ENCODE measurements at regions not wholly inside any gene's neighbourhood (a gene's known extent, or its start where the extent isn't known, plus 50 kb on each side); places are given as distances from the start of the nearest gene placed in this dataset.
A peak's percentile ranks its signal among the peaks of the same experiment; 100 is the strongest.

GRCh38 chr5:167918184-167918812 lies 373.1 kb upstream of the WWC1 start:
- no peak for ATAC-seq (ENCODE audit: low FRiP score)
- 75% methylated on average over 11 of the region's 11 CpGs for WGBS, 2 donors
- H3K4me1 ChIP-seq (ENCODE audit: control insufficient read depth in 1 of 2, insufficient read depth in 2 of 2, low read length in 2 of 2), result no peaks in the 10 kb centered on the region
- H3K36me3 ChIP-seq (ENCODE audit: control insufficient read depth in 1 of 2, insufficient read depth in 2 of 2, low read length in 1 of 2), result no peaks in the 10 kb centered on the region
- no peak overlapping the region for H3K27ac ChIP-seq (ENCODE audit: low read depth in 1 of 2, low read length in 2 of 2)
- H3K9me3 ChIP-seq (ENCODE audit: control insufficient read depth, low read length), result peaks cover 5% of the 10 kb centered on the region
- no peak for DNase-seq
- intact Hi-C loops (cut with DNase I), result no loop called here
- H3K4me3 ChIP-seq (ENCODE audit: low read length in 2 of 2), result no peak overlapping the region
- H3K27me3 ChIP-seq (ENCODE audit: control insufficient read depth in 1 of 2, insufficient read depth in 2 of 2, low read length in 1 of 2), result no peaks in the 10 kb centered on the region

- no peak for ATAC-seq (ENCODE audit: low FRiP score)
- 71% methylated on average over 11 of the region's 11 CpGs for WGBS, 2 donors
- intact Hi-C loops (cut with DNase I), result no loop called here
- Histone ChIP-seq H3K27me3 (ENCODE audit: control insufficient read depth in 1 of 2, insufficient read depth in 2 of 2, low read length in 1 of 2) (no peaks in the 10 kb centered on the region), H3K4me3 (ENCODE audit: low read length in 2 of 2) (no peak overlapping the region), H3K27ac (ENCODE audit: low read depth in 1 of 2, low read length in 2 of 2) (no peak overlapping the region), H3K36me3 (ENCODE audit: control insufficient read depth in 1 of 2, insufficient read depth in 2 of 2, low read length in 1 of 2) (no peaks in the 10 kb centered on the region), H3K4me1 (ENCODE audit: control insufficient read depth in 1 of 2, insufficient read depth in 2 of 2, low read length in 2 of 2) (no peaks in the 10 kb centered on the region), H3K9me3 (ENCODE audit: control insufficient read depth, low read length) (peaks cover 5% of the 10 kb centered on the region)
- no peak for DNase-seq
Measured at GRCh38 chr5:167918813-167919483, 372.5 kb upstream of the WWC1 start.

- 86 to 88% methylated on average over 2 of the region's 2 CpGs for WGBS, 2 donors
- H3K36me3 ChIP-seq (ENCODE audit: control insufficient read depth in 1 of 2, insufficient read depth in 2 of 2, low read length in 1 of 2), result no peaks in the 10 kb centered on the region
- no peak overlapping the region for H3K27ac ChIP-seq (ENCODE audit: low read depth in 1 of 2, low read length in 2 of 2)
- H3K9me3 ChIP-seq (ENCODE audit: control insufficient read depth, low read length), result peaks cover 2% of the 10 kb centered on the region
- ATAC-seq (ENCODE audit: low FRiP score) (no peak), DNase-seq (no peak)
- H3K4me3 ChIP-seq (ENCODE audit: low read length in 2 of 2), result no peak overlapping the region
- intact Hi-C loops (cut with DNase I), result no loop called here
- no peaks in the 10 kb centered on the region for H3K27me3 ChIP-seq (ENCODE audit: control insufficient read depth in 1 of 2, insufficient read depth in 2 of 2, low read length in 1 of 2)
- H3K4me1 ChIP-seq (ENCODE audit: control insufficient read depth in 1 of 2, insufficient read depth in 2 of 2, low read length in 2 of 2), result no peaks in the 10 kb centered on the region
Measured at GRCh38 chr5:167920589-167920988, 370.9 kb upstream of the WWC1 start.

GRCh38 chr5:167921796-167922195 lies 369.6 kb upstream of the WWC1 start:
- no peaks in the 10 kb centered on the region for H3K36me3 ChIP-seq (ENCODE audit: control insufficient read depth in 1 of 2, insufficient read depth in 2 of 2, low read length in 1 of 2)
- no peak for DNase-seq
- intact Hi-C loops (cut with DNase I), result no loop called here

GRCh38 chr5:167923396-167923795 lies 368.0 kb upstream of the WWC1 start:
- Histone ChIP-seq H3K4me3 (ENCODE audit: low read length in 2 of 2) (no peak overlapping the region), H3K4me1 (ENCODE audit: control insufficient read depth in 1 of 2, insufficient read depth in 2 of 2, low read length in 2 of 2) (no peaks in the 10 kb centered on the region), H3K27ac (ENCODE audit: low read depth in 1 of 2, low read length in 2 of 2) (no peak overlapping the region), H3K27me3 (ENCODE audit: control insufficient read depth in 1 of 2, insufficient read depth in 2 of 2, low read length in 1 of 2) (no peaks in the 10 kb centered on the region), H3K9me3 (ENCODE audit: control insufficient read depth, low read length) (peaks cover 5% of the 10 kb centered on the region), H3K36me3 (ENCODE audit: control insufficient read depth in 1 of 2, insufficient read depth in 2 of 2, low read length in 1 of 2) (no peaks in the 10 kb centered on the region)
- intact Hi-C loops (cut with DNase I), result no loop called here
- ATAC-seq (ENCODE audit: low FRiP score) (no peak), DNase-seq (no peak)
- 89 to 90% methylated on average over 4 of the region's 4 CpGs for WGBS, 2 donors

More at GRCh38 chr5:167921796-167922195, 369.6 kb upstream of the WWC1 start:
- H3K27ac ChIP-seq (ENCODE audit: low read depth in 1 of 2, low read length in 2 of 2), result no peak overlapping the region
- ATAC-seq (ENCODE audit: low FRiP score), result no peak
- no peaks in the 10 kb centered on the region for H3K4me1 ChIP-seq (ENCODE audit: control insufficient read depth in 1 of 2, insufficient read depth in 2 of 2, low read length in 2 of 2)
- H3K4me3 ChIP-seq (ENCODE audit: low read length in 2 of 2), result no peak overlapping the region
- peaks cover 2% of the 10 kb centered on the region for H3K9me3 ChIP-seq (ENCODE audit: control insufficient read depth, low read length)
- H3K27me3 ChIP-seq (ENCODE audit: control insufficient read depth in 1 of 2, insufficient read depth in 2 of 2, low read length in 1 of 2), result no peaks in the 10 kb centered on the region

- no peaks in the 10 kb centered on the region for H3K27me3 ChIP-seq (ENCODE audit: control insufficient read depth in 1 of 2, insufficient read depth in 2 of 2, low read length in 1 of 2)
- no peaks in the 10 kb centered on the region for H3K4me1 ChIP-seq (ENCODE audit: control insufficient read depth in 1 of 2, insufficient read depth in 2 of 2, low read length in 2 of 2)
- no peaks in the 10 kb centered on the region for H3K36me3 ChIP-seq (ENCODE audit: control insufficient read depth in 1 of 2, insufficient read depth in 2 of 2, low read length in 1 of 2)
- WGBS, 2 donors, result 73 to 85% methylated on average over 3 of the region's 3 CpGs
- no peak overlapping the region for H3K4me3 ChIP-seq (ENCODE audit: low read length in 2 of 2)
- H3K27ac ChIP-seq (ENCODE audit: low read depth in 1 of 2, low read length in 2 of 2), result no peak overlapping the region
- DNase-seq, result no peak
- intact Hi-C loops (cut with DNase I), result no loop called here
- peaks cover 4% of the 10 kb centered on the region for H3K9me3 ChIP-seq (ENCODE audit: control insufficient read depth, low read length)
- ATAC-seq (ENCODE audit: low FRiP score), result no peak
Measured at GRCh38 chr5:167929841-167930240, 361.6 kb upstream of the WWC1 start.

GRCh38 chr5:167934551-167934971 lies 356.9 kb upstream of the WWC1 start:
- peaks cover 1% of the 10 kb centered on the region for H3K9me3 ChIP-seq (ENCODE audit: control insufficient read depth, low read length)
- no peaks in the 10 kb centered on the region for H3K36me3 ChIP-seq (ENCODE audit: control insufficient read depth in 1 of 2, insufficient read depth in 2 of 2, low read length in 1 of 2)
- H3K27ac ChIP-seq (ENCODE audit: low read depth in 1 of 2, low read length in 2 of 2), result no peak overlapping the region
- peak; percentile 52 for ATAC-seq (ENCODE audit: low FRiP score)
- H3K4me3 ChIP-seq (ENCODE audit: low read length in 2 of 2), result no peak overlapping the region
- peaks cover 0 to 2% of the 10 kb centered on the region in 2 donors for H3K4me1 ChIP-seq (ENCODE audit: control insufficient read depth in 1 of 2, insufficient read depth in 2 of 2, low read length in 2 of 2)
- H3K27me3 ChIP-seq (ENCODE audit: control insufficient read depth in 1 of 2, insufficient read depth in 2 of 2, low read length in 1 of 2), result peaks cover 0 to 2% of the 10 kb centered on the region in 2 donors
- peak; percentile 67 to 86 for DNase-seq
- 4 to 11% methylated on average over 15 of the region's 15 CpGs for WGBS, 2 donors
- intact Hi-C loops (cut with DNase I), result no loop called here

GRCh38 chr5:167936022-167936421 lies 355.4 kb upstream of the WWC1 start:
- Histone ChIP-seq H3K36me3 (ENCODE audit: control insufficient read depth in 1 of 2, insufficient read depth in 2 of 2, low read length in 1 of 2) (no peaks in the 10 kb centered on the region), H3K4me1 (ENCODE audit: control insufficient read depth in 1 of 2, insufficient read depth in 2 of 2, low read length in 2 of 2) (peaks cover 0 to 2% of the 10 kb centered on the region in 2 donors), H3K4me3 (ENCODE audit: low read length in 2 of 2) (no peak overlapping the region), H3K9me3 (ENCODE audit: control insufficient read depth, low read length) (peaks cover 1% of the 10 kb centered on the region), H3K27me3 (ENCODE audit: control insufficient read depth in 1 of 2, insufficient read depth in 2 of 2, low read length in 1 of 2) (peaks cover 0 to 2% of the 10 kb centered on the region in 2 donors), H3K27ac (ENCODE audit: low read depth in 1 of 2, low read length in 2 of 2) (no peak overlapping the region)
- DNase-seq, result no peak
- intact Hi-C loops (cut with DNase I), result no loop called here
- 94 to 99% methylated on average over 4 of the region's 4 CpGs for WGBS, 2 donors
- ATAC-seq (ENCODE audit: low FRiP score), result no peak

Measured in aorta (tissue), 5 donors.